CD14-positive monocyte (primary cell): ENCODE measurements at regions not wholly inside any gene's neighbourhood (a gene's known extent, or its start where the extent isn't known, plus 50 kb on each side); places are given as distances from the start of the nearest gene placed in this dataset.

Source experiments
- DNase-seq, 3 donors: peaks; one replicate each; pipeline ENCODE4 v3.0.0-alpha.2; 2011 to 2022
- H2AFZ ChIP-seq: 2 replicates; pipeline ENCODE4 v1.6.0; 2012; ENCODE audit warnings: mild to moderate bottlenecking, low read depth, low read length, inconsistent platforms; ENCODE audit not compliant: insufficient read depth, poor library complexity, severe bottlenecking
- H3K27ac ChIP-seq, 2 donors: 1 replicate in 1 of 2; 2 replicates in 1 of 2; pipeline ENCODE4 v1.5.1; 2012 to 2013; ENCODE audit warnings: low read length in 2 of 2, control low read depth in 1 of 2, inconsistent platforms in 1 of 2, low read depth in 1 of 2, mild to moderate bottlenecking in 1 of 2
- H3K27me3 ChIP-seq, 2 donors: one replicate each; pipeline versions ENCODE4 v1.6.0 to v1.6.1; 2011 to 2013; ENCODE audit warnings: low read length in 2 of 2; ENCODE audit not compliant: control insufficient read depth in 2 of 2, insufficient read depth in 2 of 2
- H3K36me3 ChIP-seq, 2 donors: replicated peaks in 1 of 2; 1 replicate in 1 of 2; 2 replicates in 1 of 2; pipeline versions ENCODE4 v1.5.1 to v1.6.1; 2012 to 2013; ENCODE audit warnings: low read length in 2 of 2, control low read depth in 1 of 2, inconsistent platforms in 1 of 2, mild to moderate bottlenecking in 1 of 2; ENCODE audit not compliant: insufficient read depth in 2 of 2, control insufficient read depth in 1 of 2
- H3K4me1 ChIP-seq, 2 donors: 1 replicate in 1 of 2; 2 replicates in 1 of 2; pipeline versions ENCODE4 v1.5.1 to v1.6.1; 2012 to 2013; ENCODE audit warnings: low read length in 2 of 2, control low read depth in 1 of 2, inconsistent platforms in 1 of 2, mild to moderate bottlenecking in 1 of 2, moderate library complexity in 1 of 2; ENCODE audit not compliant: insufficient read depth in 2 of 2, control insufficient read depth in 1 of 2
- H3K4me2 ChIP-seq: replicated peaks from 2 replicates; pipeline ENCODE3; 2012; ENCODE audit warnings: low read length, moderate library complexity, mild to moderate bottlenecking; ENCODE audit not compliant: poor library complexity, severe bottlenecking; ENCODE audit errors: extremely low read depth
- H3K4me3 ChIP-seq, 3 experiments: fragments of 200-600 bp in 1 of 3; sonication (generic) in 1 of 3; replicated peaks in 1 of 3; 1 replicate in 2 of 3; 2 replicates in 1 of 3; pipeline ENCODE4 v1.5.1; 2011 to 2013; ENCODE audit warnings: low read length in 3 of 3, mild to moderate bottlenecking in 3 of 3, control low read depth in 2 of 3, low read depth in 2 of 3, inconsistent platforms in 1 of 3, moderate library complexity in 1 of 3
- H3K79me2 ChIP-seq: 2 replicates; pipeline ENCODE4 v1.6.0; 2012; ENCODE audit warnings: mild to moderate bottlenecking, control low read depth, inconsistent platforms, low read length, moderate library complexity; ENCODE audit not compliant: insufficient read depth
- H3K9ac ChIP-seq: 2 replicates; pipeline ENCODE4 v1.6.0; 2017; ENCODE audit warnings: low read length, mild to moderate bottlenecking; ENCODE audit not compliant: insufficient read depth, poor library complexity, severe bottlenecking
- H3K9me3 ChIP-seq, 2 donors: replicated peaks in 1 of 2; 1 replicate in 1 of 2; 2 replicates in 1 of 2; pipeline versions ENCODE4 v1.5.1 to v1.6.1; 2012 to 2013; ENCODE audit warnings: low read length in 2 of 2, control low read depth in 1 of 2; ENCODE audit not compliant: control insufficient read depth in 1 of 2, insufficient read depth in 1 of 2
- H4K20me1 ChIP-seq: 2 replicates; pipeline ENCODE4 v1.6.0; 2012; ENCODE audit warnings: mild to moderate bottlenecking, low read length, control low read depth, moderate library complexity; ENCODE audit not compliant: insufficient read depth
- H3K27ac Mint-ChIP-seq, 7 donors: one replicate each; pipeline ENCODE4 v1.8.0; 2020; ENCODE audit warnings: mild to moderate bottlenecking in 7 of 7, mixed read lengths in 7 of 7, moderate library complexity in 6 of 7, inconsistent platforms in 2 of 7
- H3K27me3 Mint-ChIP-seq, 3 donors: one replicate each; pipeline ENCODE4 v1.8.0; 2021 to 2022; ENCODE audit warnings: low read depth in 3 of 3, mild to moderate bottlenecking in 3 of 3, mixed read lengths in 3 of 3, moderate library complexity in 3 of 3, inconsistent platforms in 1 of 3
- H3K36me3 Mint-ChIP-seq, 2 donors: one replicate each; pipeline ENCODE4 v1.8.0; 2020; ENCODE audit warnings: mixed read lengths in 2 of 2, inconsistent platforms in 1 of 2, mild to moderate bottlenecking in 1 of 2
- H3K4me1 Mint-ChIP-seq: one replicate; pipeline ENCODE4 v1.8.0; 2020; ENCODE audit warnings: mild to moderate bottlenecking, mixed read lengths
- H3K4me3 Mint-ChIP-seq, 2 donors: one replicate each; pipeline ENCODE4 v1.8.0; 2020; ENCODE audit warnings: mild to moderate bottlenecking in 2 of 2, mixed read lengths in 2 of 2, moderate library complexity in 1 of 2
- H3K9me3 Mint-ChIP-seq, 7 donors: one replicate each; pipeline ENCODE4 v1.8.0; 2020 to 2022; ENCODE audit warnings: mixed read lengths in 7 of 7, mild to moderate bottlenecking in 6 of 7, moderate library complexity in 6 of 7, inconsistent platforms in 2 of 7
- CTCF ChIP-seq: fragments of 200-600 bp; IDR thresholded peaks from one replicate; pipeline ENCODE4 v1.8.0; 2022; ENCODE audit warnings: antibody characterized with exemption, mild to moderate bottlenecking
- WGBS: methylation state at CpG from one replicate; pipeline ENCODE4 v1.1.5; 2013; ENCODE audit warnings: missing lambda C conversion rate; ENCODE audit not compliant: insufficient coverage; 5-methylcytosine and 5-hydroxymethylcytosine counted together
- intact Hi-C, 2 donors: fragments of 100-400 bp; cut with micrococcal nuclease; formaldehyde crosslinking; loops; one replicate each; pipeline versions ENCODE4 v1.15.0 to v1.15.1; 2023

- DNase-seq, result no peak
- Mint-ChIP-seq H3K4me1 (no peaks in the 10 kb centered on the region), H3K9me3 (peaks cover 2 to 17% (median 12%) of the 10 kb centered on the region in 7 donors), H3K27me3 (peaks cover 4 to 17% (median 9%) of the 10 kb centered on the region in 3 donors), H3K36me3 (no peaks in the 10 kb centered on the region), H3K4me3 (no peak overlapping the region), H3K27ac (no peak overlapping the region)
- intact Hi-C loops, result no loop called here
- H3K9ac ChIP-seq, result no peak overlapping the region
- no peak overlapping the region for H2AFZ ChIP-seq
- WGBS, result 80% methylated on average over 6 of the region's 8 CpGs
- no peak overlapping the region for H3K4me2 ChIP-seq
- H4K20me1 ChIP-seq, result no peaks in the 10 kb centered on the region
- TF ChIP-seq CTCF, result no peak
- H3K79me2 ChIP-seq, result no peaks in the 10 kb centered on the region
- H3K27ac ChIP-seq, result no peak overlapping the region
- peaks cover 0 to 9% of the 10 kb centered on the region in 2 donors for H3K9me3 ChIP-seq
- H3K36me3 ChIP-seq, result no peaks in the 10 kb centered on the region
- no peaks in the 10 kb centered on the region for H3K27me3 ChIP-seq
- no peaks in the 10 kb centered on the region for H3K4me1 ChIP-seq
- H3K4me3 ChIP-seq, result no peak overlapping the region
These were observed 360.7 kb upstream of the AUTS2 start for GRCh38 chr7:69237541-69237940.

- Histone ChIP-seq H2AFZ (no peak overlapping the region), H3K27ac (no peak overlapping the region), H3K79me2 (no peaks in the 10 kb centered on the region), H3K4me2 (no peak overlapping the region), H3K4me1 (no peaks in the 10 kb centered on the region), H4K20me1 (no peaks in the 10 kb centered on the region), H3K27me3 (no peaks in the 10 kb centered on the region), H3K4me3 (no peak overlapping the region), H3K9me3 (peaks cover 0 to 9% of the 10 kb centered on the region in 2 donors), H3K9ac (no peak overlapping the region), H3K36me3 (no peaks in the 10 kb centered on the region)
- TF ChIP-seq CTCF, result no peak
- no peaks in the 10 kb centered on the region for H3K36me3 Mint-ChIP-seq
- DNase-seq, result no peak
- peaks cover 2% of the 10 kb centered on the region for H3K4me1 Mint-ChIP-seq
- no peak overlapping the region for H3K27ac Mint-ChIP-seq
- H3K4me3 Mint-ChIP-seq, result no peak overlapping the region
- no CpG with 5 or more reads among the region's 1 CpG for WGBS
- intact Hi-C loops, result no loop called here
- H3K9me3 Mint-ChIP-seq, result peaks cover 0 to 13% (median 7%) of the 10 kb centered on the region in 7 donors
- H3K27me3 Mint-ChIP-seq, result peaks cover 0 to 3% (median 0%) of the 10 kb centered on the region in 3 donors
These were observed 355.3 kb upstream of the AUTS2 start for GRCh38 chr7:69243016-69243415.
